Activated CD8-positive, alpha-beta T cell treated with anti-CD3 and anti-CD28 coated beads, Interleukin-2, amount 10 ng/mL, durations not matched to agents 7 days and 5 days (primary cell): ENCODE measurements at regions not wholly inside any gene's neighbourhood (a gene's known extent, or its start where the extent isn't known, plus 50 kb on each side); places are given as distances from the start of the nearest gene placed in this dataset.
"Not testable (repeated sequence)": the region's sequence is repeated elsewhere in the genome, so short reads cannot be mapped to it uniquely, and the experiment has no call there.

ENCODE experiments used
- ATAC-seq: fragments of 150-1000 bp; cut with Tn5 transposase; one replicate; pipeline ENCODE4 v1.10.0; 2021; ENCODE audit warnings: moderate library complexity
- CTCF ChIA-PET: fragments of 350-600 bp; sonication (Branson Sonifier 250); formaldehyde crosslinking; loops from one replicate; lab custom pipeline; 2021; ENCODE audit warnings: antibody characterized with exemption; lab: Charles Lee
- POLR2A ChIA-PET: fragments of 350-600 bp; sonication (Branson Sonifier 250); formaldehyde crosslinking; loops from one replicate; lab custom pipeline; 2021; ENCODE audit warnings: antibody characterized with exemption; lab: Charles Lee
- DNase-seq: peaks from one replicate; pipeline ENCODE4 v3.0.0-alpha.2; 2020
- H3K27ac Mint-ChIP-seq: one replicate; pipeline ENCODE4 v1.8.0; 2021; ENCODE audit warnings: mild to moderate bottlenecking, mixed read lengths
- H3K27me3 Mint-ChIP-seq: one replicate; pipeline ENCODE4 v1.8.0; 2021; ENCODE audit warnings: low read depth, mixed read lengths
- H3K36me3 Mint-ChIP-seq: one replicate; pipeline ENCODE4 v1.8.0; 2021; ENCODE audit warnings: low read depth, mixed read lengths
- H3K4me1 Mint-ChIP-seq: one replicate; pipeline ENCODE4 v1.8.0; 2021; ENCODE audit warnings: low read depth, mixed read lengths
- H3K4me3 Mint-ChIP-seq: one replicate; pipeline ENCODE4 v1.8.0; 2021; ENCODE audit warnings: mild to moderate bottlenecking, mixed read lengths
- H3K9me3 Mint-ChIP-seq: one replicate; pipeline ENCODE4 v1.8.0; 2022; ENCODE audit warnings: mixed read lengths; ENCODE audit not compliant: insufficient read depth

GRCh38 chrX:3902222-3902621 is 188.8 kb upstream of the PRKX start:
- H3K4me1 Mint-ChIP-seq, H3K9me3 Mint-ChIP-seq, POLR2A ChIA-PET, DNase-seq, H3K4me3 Mint-ChIP-seq, ATAC-seq, H3K27ac Mint-ChIP-seq, H3K27me3 Mint-ChIP-seq, CTCF ChIA-PET, H3K36me3 Mint-ChIP-seq: not testable (repeated sequence)

- H3K4me1 Mint-ChIP-seq, H3K36me3 Mint-ChIP-seq, H3K27me3 Mint-ChIP-seq, ATAC-seq, H3K27ac Mint-ChIP-seq, H3K4me3 Mint-ChIP-seq, DNase-seq, POLR2A ChIA-PET, H3K9me3 Mint-ChIP-seq, CTCF ChIA-PET: not testable (repeated sequence)
Observed at GRCh38 chrX:3896755-3897154, 183.3 kb upstream of the PRKX start.

- DNase-seq: peak; percentile 1
Observed at GRCh38 chrX:3882553-3882920, 169.1 kb upstream of the PRKX start.

GRCh38 chrX:3881898-3882552 is 168.6 kb upstream of the PRKX start:
- DNase-seq, H3K4me1 Mint-ChIP-seq, H3K36me3 Mint-ChIP-seq, H3K27ac Mint-ChIP-seq, CTCF ChIA-PET, H3K27me3 Mint-ChIP-seq, H3K9me3 Mint-ChIP-seq, H3K4me3 Mint-ChIP-seq, POLR2A ChIA-PET: not testable (repeated sequence)
- ATAC-seq: peak; percentile 96

More at GRCh38 chrX:3882553-3882920, 169.1 kb upstream of the PRKX start:
- H3K9me3 Mint-ChIP-seq, H3K4me1 Mint-ChIP-seq, ATAC-seq, H3K27me3 Mint-ChIP-seq, H3K4me3 Mint-ChIP-seq, CTCF ChIA-PET, H3K27ac Mint-ChIP-seq, POLR2A ChIA-PET, H3K36me3 Mint-ChIP-seq: not testable (repeated sequence)

GRCh38 chrX:3881255-3881895 is 167.9 kb upstream of the PRKX start:
- POLR2A ChIA-PET, DNase-seq, H3K36me3 Mint-ChIP-seq, H3K9me3 Mint-ChIP-seq, H3K27ac Mint-ChIP-seq, CTCF ChIA-PET, H3K4me1 Mint-ChIP-seq, H3K4me3 Mint-ChIP-seq, H3K27me3 Mint-ChIP-seq: not testable (repeated sequence)
- peak; percentile 41 for ATAC-seq

- ATAC-seq, DNase-seq, H3K27ac Mint-ChIP-seq, CTCF ChIA-PET, POLR2A ChIA-PET, H3K9me3 Mint-ChIP-seq, H3K27me3 Mint-ChIP-seq, H3K36me3 Mint-ChIP-seq, H3K4me1 Mint-ChIP-seq, H3K4me3 Mint-ChIP-seq: not testable (repeated sequence)
Observed at GRCh38 chrX:3876393-3876792, 162.9 kb upstream of the PRKX start.

- POLR2A ChIA-PET, H3K27ac Mint-ChIP-seq, ATAC-seq, H3K4me3 Mint-ChIP-seq, H3K36me3 Mint-ChIP-seq, H3K27me3 Mint-ChIP-seq, CTCF ChIA-PET, H3K4me1 Mint-ChIP-seq, DNase-seq, H3K9me3 Mint-ChIP-seq: not testable (repeated sequence)
Observed at GRCh38 chrX:3875638-3876037, 162.2 kb upstream of the PRKX start.

- POLR2A ChIA-PET, H3K27ac Mint-ChIP-seq, H3K4me3 Mint-ChIP-seq, H3K4me1 Mint-ChIP-seq, CTCF ChIA-PET, H3K27me3 Mint-ChIP-seq, H3K9me3 Mint-ChIP-seq, ATAC-seq, H3K36me3 Mint-ChIP-seq: not testable (repeated sequence)
- peak; percentile 6 for DNase-seq
Observed at GRCh38 chrX:3872226-3872879, 158.9 kb upstream of the PRKX start.

- H3K27me3 Mint-ChIP-seq, POLR2A ChIA-PET, CTCF ChIA-PET, H3K9me3 Mint-ChIP-seq, ATAC-seq, H3K4me3 Mint-ChIP-seq, H3K4me1 Mint-ChIP-seq, DNase-seq, H3K36me3 Mint-ChIP-seq, H3K27ac Mint-ChIP-seq: not testable (repeated sequence)
Observed at GRCh38 chrX:3867067-3867831, 153.8 kb upstream of the PRKX start.

GRCh38 chrX:3858332-3858731 is 144.9 kb upstream of the PRKX start:
- ATAC-seq, H3K4me3 Mint-ChIP-seq, H3K27me3 Mint-ChIP-seq, DNase-seq, H3K27ac Mint-ChIP-seq, H3K9me3 Mint-ChIP-seq, H3K4me1 Mint-ChIP-seq, CTCF ChIA-PET, POLR2A ChIA-PET, H3K36me3 Mint-ChIP-seq: not testable (repeated sequence)

GRCh38 chrX:3843522-3844145 is 130.2 kb upstream of the PRKX start:
- POLR2A ChIA-PET, CTCF ChIA-PET, H3K4me3 Mint-ChIP-seq, H3K9me3 Mint-ChIP-seq, H3K36me3 Mint-ChIP-seq, DNase-seq, H3K4me1 Mint-ChIP-seq, H3K27ac Mint-ChIP-seq, H3K27me3 Mint-ChIP-seq: not testable (repeated sequence)
- ATAC-seq: peak; percentile 94
